Aorta (tissue), 5 donors: ENCODE measurements at regions not wholly inside any gene's neighbourhood (a gene's known extent, or its start where the extent isn't known, plus 50 kb on each side); places are given as distances from the start of the nearest gene placed in this dataset.

Experiments
- ATAC-seq: fragments of 200-7000 bp; cut with Tn5 transposase; one replicate; pipeline ENCODE4 v1.9.1; 2022; ENCODE audit warnings: moderate library complexity; ENCODE audit not compliant: low FRiP score
- DNase-seq, 2 donors: peaks; one replicate each; pipeline ENCODE4 v3.0.0-alpha.2; 2020
- H3K27ac ChIP-seq, 2 donors: one replicate each; pipeline ENCODE4 v1.5.1; 2013; ENCODE audit warnings: low read length in 2 of 2, mild to moderate bottlenecking in 2 of 2, moderate library complexity in 2 of 2, control low read depth in 1 of 2, inconsistent platforms in 1 of 2, low read depth in 1 of 2
- H3K27me3 ChIP-seq, 2 donors: one replicate each; pipeline ENCODE4 v1.6.1; 2013; ENCODE audit warnings: control low read depth in 1 of 2, low read length in 1 of 2, mild to moderate bottlenecking in 1 of 2, moderate library complexity in 1 of 2; ENCODE audit not compliant: insufficient read depth in 2 of 2, control insufficient read depth in 1 of 2
- H3K36me3 ChIP-seq, 2 donors: one replicate each; pipeline ENCODE4 v1.6.1; 2013; ENCODE audit warnings: control low read depth in 1 of 2, low read length in 1 of 2, mild to moderate bottlenecking in 1 of 2; ENCODE audit not compliant: insufficient read depth in 2 of 2, control insufficient read depth in 1 of 2
- H3K4me1 ChIP-seq, 2 donors: one replicate each; pipeline ENCODE4 v1.6.1; 2013; ENCODE audit warnings: low read length in 2 of 2, control low read depth in 1 of 2, mild to moderate bottlenecking in 1 of 2, moderate library complexity in 1 of 2; ENCODE audit not compliant: insufficient read depth in 2 of 2, control insufficient read depth in 1 of 2
- H3K4me3 ChIP-seq, 2 donors: one replicate each; pipeline ENCODE4 v1.5.1; 2013; ENCODE audit warnings: low read length in 2 of 2, control low read depth in 1 of 2, mild to moderate bottlenecking in 1 of 2
- H3K9me3 ChIP-seq: one replicate; pipeline ENCODE4 v1.6.1; 2013; ENCODE audit warnings: mild to moderate bottlenecking, low read length; ENCODE audit not compliant: control insufficient read depth
- WGBS, 2 donors: extraction: QIAGEN DNeasy Blood & Tissue Kit; methylation state at CpG; one replicate each; pipeline ENCODE4 v1.1.7; 2013; 5-methylcytosine and 5-hydroxymethylcytosine counted together
- intact Hi-C, 2 donors: fragments of 100-400 bp; cut with DNase I; formaldehyde crosslinking; loops; one replicate each; pipeline versions ENCODE4 v1.14.2 to v1.15.0; 2022
- donor health status: healthy with polysubstance abuse.
- donor health status: Bipolar disorder and iron deficiency.
- donor health status: DM: no; HTN: no; CAD: no.
- donor health status: DM: no; HTN: no; CAD: no.
- donor health status: DM: yes; HTN: yes; CAD: no.

DNA sequence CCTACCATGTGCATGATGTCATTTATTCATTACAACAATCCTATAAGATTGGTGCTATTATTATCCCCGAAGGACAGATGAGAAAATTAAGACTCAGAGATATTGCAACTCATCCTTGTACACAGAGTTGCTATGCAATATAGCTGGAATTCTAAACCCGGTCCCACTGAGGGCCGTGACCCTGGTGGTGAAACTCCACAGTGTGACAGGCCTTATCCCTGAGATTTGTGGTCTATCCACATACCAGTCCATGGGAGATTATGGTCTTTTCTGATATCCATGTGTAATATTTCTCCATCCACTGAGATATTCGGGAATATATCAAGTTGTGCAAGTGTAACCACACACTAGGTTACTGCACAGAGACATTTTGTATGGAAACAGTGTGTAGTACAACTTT is 305.2 kb downstream of the TXNL1 start:
- Histone ChIP-seq H3K4me3 (no peak overlapping the region), H3K4me1 (peaks cover 2 to 4% of the 10 kb centered on the region in 2 donors), H3K27me3 (no peaks in the 10 kb centered on the region), H3K9me3 (no peaks in the 10 kb centered on the region), H3K27ac (no peak overlapping the region), H3K36me3 (no peaks in the 10 kb centered on the region)
- 96 to 97% methylated on average over 4 of the region's 4 CpGs for WGBS, 2 donors
- intact Hi-C loops: no loop called here
- ATAC-seq (no peak), DNase-seq (no peak)

DNA sequence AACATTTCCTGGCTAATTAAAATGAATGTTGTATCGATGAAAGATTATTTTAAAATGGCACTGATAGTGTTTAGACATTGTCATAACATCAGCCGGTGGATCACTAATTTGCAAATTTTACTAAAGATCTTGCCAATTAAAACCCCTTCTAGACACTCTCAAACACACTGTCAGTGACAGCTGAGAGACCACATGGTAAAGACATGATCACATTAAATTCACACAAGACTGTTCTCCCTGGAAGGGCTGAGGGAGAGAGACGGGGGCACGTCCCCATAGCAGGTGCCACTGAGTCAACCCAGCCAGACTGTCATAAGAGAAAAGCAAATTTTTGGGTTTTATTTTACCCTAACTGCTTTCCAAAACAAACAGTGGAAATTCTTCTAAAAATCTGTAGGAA is 306.0 kb downstream of the TXNL1 start:
- no peaks in the 10 kb centered on the region for H3K27me3 ChIP-seq
- intact Hi-C loops: no loop called here
- DNase-seq (no peak), ATAC-seq (no peak)
- H3K4me1 ChIP-seq: peaks cover 2 to 4% of the 10 kb centered on the region in 2 donors
- no peaks in the 10 kb centered on the region for H3K36me3 ChIP-seq
- no peaks in the 10 kb centered on the region for H3K9me3 ChIP-seq
- WGBS, 2 donors: 78 to 79% methylated on average over 4 of the region's 4 CpGs
- H3K4me3 ChIP-seq: no peak overlapping the region
- H3K27ac ChIP-seq: no peak overlapping the region

DNA sequence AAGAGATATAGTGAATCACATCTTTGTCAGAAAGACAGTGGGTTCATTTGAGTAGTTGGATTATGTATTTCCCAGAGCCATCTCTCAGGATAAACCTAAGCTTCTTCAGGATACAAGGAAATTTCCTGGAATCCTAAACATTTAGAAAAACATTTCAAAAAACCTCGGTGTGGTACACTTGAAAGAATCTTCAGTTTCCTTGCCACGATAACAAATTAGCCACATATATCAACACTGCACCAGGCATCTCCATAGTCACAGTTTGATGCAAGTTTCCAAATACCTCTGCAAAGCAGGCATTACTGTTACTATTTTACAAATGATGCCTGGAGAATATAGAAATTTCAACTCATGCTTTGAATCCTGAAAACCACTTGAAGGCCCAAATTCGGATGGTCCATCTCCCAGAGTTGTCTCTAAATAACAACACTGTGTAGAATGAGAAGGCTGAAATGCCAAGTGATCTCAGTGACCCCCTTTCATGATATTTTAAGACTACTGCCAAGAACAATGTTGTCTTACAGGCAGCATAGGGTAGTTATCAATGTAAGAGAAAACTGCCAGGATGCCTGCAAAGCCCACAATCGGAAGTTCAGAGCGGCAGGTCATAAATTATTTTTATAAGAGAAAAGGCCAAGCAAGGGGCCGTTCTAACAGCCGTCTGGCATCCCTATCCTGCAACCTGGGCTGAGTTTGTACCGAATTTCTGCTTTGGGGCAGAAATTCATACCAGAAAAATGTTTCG is 307.9 kb downstream of the TXNL1 start:
- WGBS, 2 donors: 10 to 12% methylated on average over 9 of the region's 9 CpGs
- ATAC-seq: no peak
- Histone ChIP-seq H3K9me3 (no peaks in the 10 kb centered on the region), H3K4me1 (peaks cover 4 to 7% of the 10 kb centered on the region in 2 donors), H3K36me3 (no peaks in the 10 kb centered on the region), H3K4me3 (no peak overlapping the region), H3K27ac (peak overlapping the region in 1 of 2 donors; percentile 45), H3K27me3 (no peaks in the 10 kb centered on the region)
- DNase-seq: no peak
- intact Hi-C loops: no loop called here

DNA sequence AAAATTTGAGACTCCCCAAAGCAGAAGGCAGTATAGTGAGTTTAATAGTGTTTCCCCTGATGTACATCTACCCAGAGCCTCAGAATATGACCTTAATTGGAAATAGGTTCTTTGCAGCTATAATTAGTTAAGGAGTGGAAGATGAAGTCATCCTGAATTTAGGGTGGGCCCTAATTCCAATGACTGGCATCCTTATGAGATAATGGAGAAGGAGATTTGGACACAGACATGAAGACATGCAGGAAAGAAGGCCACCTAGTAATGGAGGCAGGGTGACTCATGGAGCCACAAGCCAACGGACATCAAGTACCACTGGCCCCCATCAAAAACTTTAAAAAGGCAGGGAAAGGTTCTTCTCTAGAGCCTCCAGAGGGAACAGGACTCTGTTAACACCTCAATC is 308.9 kb downstream of the TXNL1 start:
- no peak for ATAC-seq
- 69 to 80% methylated on average over 1 of the region's 1 CpG for WGBS, 2 donors
- H3K27ac ChIP-seq: peak overlapping the region in 1 of 2 donors; percentile 41

DNA sequence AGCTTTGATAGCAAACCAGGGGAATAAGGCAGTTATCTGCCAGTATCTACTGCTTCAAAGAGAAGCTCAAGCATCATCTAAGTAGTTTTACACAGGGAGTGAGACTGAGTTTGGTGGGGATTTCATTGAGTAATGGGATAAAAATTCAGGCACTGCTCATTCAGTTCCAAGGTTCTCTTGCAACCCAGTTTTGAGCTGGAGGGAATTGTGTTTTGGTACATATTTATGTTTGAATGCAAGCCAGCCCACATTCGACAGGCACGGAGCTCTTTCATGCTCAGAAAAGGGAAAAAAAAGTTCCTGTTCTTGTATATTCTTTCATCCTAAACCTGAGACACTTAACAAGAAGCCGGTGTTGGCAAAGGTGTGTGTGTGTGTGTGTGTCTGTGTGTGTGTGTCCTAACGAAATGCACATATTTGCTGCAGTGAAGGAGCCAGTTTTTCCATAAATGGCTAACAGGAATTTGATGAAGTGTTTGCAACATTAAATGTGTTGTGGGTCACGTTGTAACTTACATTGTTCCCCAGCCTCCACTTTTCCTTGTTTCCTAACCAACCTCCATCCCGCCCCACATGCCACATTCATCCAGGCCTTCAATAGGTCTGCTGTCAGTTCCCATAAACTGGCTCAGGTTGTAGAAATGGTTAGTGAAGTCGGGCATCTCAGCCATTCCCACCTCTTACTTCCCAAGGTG is 311.1 kb downstream of the TXNL1 start:
- Histone ChIP-seq H3K4me1 (peaks cover 4 to 5% of the 10 kb centered on the region in 2 donors), H3K9me3 (no peaks in the 10 kb centered on the region), H3K27me3 (no peaks in the 10 kb centered on the region), H3K4me3 (no peak overlapping the region), H3K36me3 (no peaks in the 10 kb centered on the region), H3K27ac (peak overlapping the region; percentile 29 to 79)
- intact Hi-C loops: no loop called here
- DNase-seq: no peak
- no peak for ATAC-seq
- 17 to 19% methylated on average over 7 of the region's 7 CpGs for WGBS, 2 donors

More for the DNA sequence above, 308.9 kb downstream of the TXNL1 start:
- Histone ChIP-seq H3K27me3 (no peaks in the 10 kb centered on the region), H3K9me3 (no peaks in the 10 kb centered on the region), H3K4me3 (no peak overlapping the region), H3K4me1 (peaks cover 4 to 7% of the 10 kb centered on the region in 2 donors), H3K36me3 (no peaks in the 10 kb centered on the region)
- DNase-seq: no peak
- intact Hi-C loops: loop anchor here in 1 of 2 donors (2.0 kb wide), 1 partner anchor 161 kb away; no protein-coding TSS in a partner anchor

DNA sequence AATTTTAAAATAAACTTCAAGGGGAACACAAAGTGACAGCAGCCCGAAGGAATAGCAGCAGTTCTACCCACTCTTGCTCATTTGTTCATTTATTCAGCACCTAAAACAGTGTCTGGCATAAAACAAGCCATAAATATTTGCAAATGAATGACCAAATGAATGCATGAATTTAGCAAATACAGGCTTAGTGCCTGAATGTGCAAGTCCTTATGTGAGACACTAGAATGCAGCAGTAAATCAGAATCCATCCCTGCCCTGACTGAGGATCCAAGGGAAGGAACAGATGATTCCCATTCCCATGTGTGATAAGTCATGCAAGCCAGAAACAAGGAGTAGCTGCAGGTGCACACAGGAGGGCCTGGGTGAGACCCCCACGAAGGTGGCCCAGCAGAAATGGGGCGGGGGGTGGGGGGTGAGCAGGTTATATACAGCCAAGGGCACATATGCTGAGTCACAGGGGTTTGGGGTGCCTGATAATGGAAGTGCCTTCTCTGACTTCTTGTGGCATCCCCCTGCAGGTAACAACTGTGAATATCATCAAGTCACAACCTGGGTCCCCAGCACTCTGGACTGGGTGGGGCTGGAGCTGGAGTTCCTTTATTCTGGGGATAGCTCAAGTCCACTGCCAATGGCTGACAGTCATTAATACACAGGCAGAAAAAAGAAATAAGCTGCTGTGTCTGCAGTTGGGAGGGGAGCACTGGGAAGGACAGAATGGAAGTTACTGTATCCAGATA is 311.9 kb downstream of the TXNL1 start:
- peaks cover 4 to 5% of the 10 kb centered on the region in 2 donors for H3K4me1 ChIP-seq
- no peaks in the 10 kb centered on the region for H3K36me3 ChIP-seq
- ATAC-seq (no peak), DNase-seq (no peak)
- WGBS, 2 donors: 66 to 67% methylated on average over 3 of the region's 3 CpGs
- no peak overlapping the region for H3K4me3 ChIP-seq
- H3K9me3 ChIP-seq: no peaks in the 10 kb centered on the region
- H3K27ac ChIP-seq: peak overlapping the region; percentile 10 to 29
- H3K27me3 ChIP-seq: no peaks in the 10 kb centered on the region
- intact Hi-C loops: no loop called here

DNA sequence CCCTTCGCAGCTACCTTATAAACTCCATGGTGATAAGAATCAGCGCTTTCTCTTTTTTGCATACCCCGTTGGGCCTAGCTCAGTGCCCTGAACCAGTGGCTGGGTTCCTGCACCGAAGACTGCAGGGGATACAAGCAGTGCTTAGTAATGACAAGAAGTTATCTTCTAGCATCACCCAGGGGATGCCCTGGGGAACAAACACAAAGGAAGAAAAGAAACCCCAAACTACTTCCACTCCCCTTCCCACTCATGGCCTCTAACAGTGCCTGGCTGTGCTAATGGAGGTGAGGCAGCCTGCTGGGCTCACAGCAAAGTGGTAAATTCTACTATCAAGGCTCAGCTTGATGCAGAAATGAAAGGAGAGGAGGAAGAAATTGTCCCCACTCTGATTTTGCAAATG is 314.7 kb downstream of the TXNL1 start:
- WGBS, 2 donors: 79 to 87% methylated on average over 4 of the region's 4 CpGs
- H3K9me3 ChIP-seq: no peaks in the 10 kb centered on the region
- H3K4me1 ChIP-seq: peaks cover 0 to 5% of the 10 kb centered on the region in 2 donors
- no peak for DNase-seq
- ATAC-seq: no peak
- H3K36me3 ChIP-seq: no peaks in the 10 kb centered on the region
- H3K27me3 ChIP-seq: peaks cover 0 to 1% of the 10 kb centered on the region in 2 donors
- intact Hi-C loops: no loop called here
- no peak overlapping the region for H3K27ac ChIP-seq
- no peak overlapping the region for H3K4me3 ChIP-seq

DNA sequence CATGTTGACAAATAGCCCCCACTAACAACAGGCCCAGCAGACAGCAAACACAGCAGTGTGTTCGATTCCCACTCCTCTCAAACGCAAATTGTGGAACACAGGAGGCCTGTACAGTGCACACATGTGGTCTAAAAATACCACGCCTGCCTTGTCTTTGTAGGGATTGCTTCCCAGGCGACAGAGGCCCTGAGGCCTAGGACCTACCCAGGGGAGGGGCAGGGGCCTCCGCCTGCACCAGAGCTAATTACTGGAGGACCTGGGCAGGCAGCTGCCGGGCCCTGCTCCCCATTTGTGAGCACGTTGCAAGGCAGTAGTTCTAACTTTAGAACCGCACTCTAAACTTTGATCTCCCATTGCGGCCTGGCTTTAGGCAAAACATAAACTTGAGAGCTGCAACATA is 316.0 kb downstream of the TXNL1 start:
- intact Hi-C loops: no loop called here
- peaks cover 0 to 1% of the 10 kb centered on the region in 2 donors for H3K27me3 ChIP-seq
- peaks cover 0 to 5% of the 10 kb centered on the region in 2 donors for H3K4me1 ChIP-seq
- DNase-seq (no peak), ATAC-seq (no peak)
- H3K27ac ChIP-seq: no peak overlapping the region
- H3K36me3 ChIP-seq: no peaks in the 10 kb centered on the region
- H3K4me3 ChIP-seq: no peak overlapping the region
- H3K9me3 ChIP-seq: no peaks in the 10 kb centered on the region
- WGBS, 2 donors: 80 to 83% methylated on average over 9 of the region's 9 CpGs
